ENCODE measurements at regions not wholly inside any gene's neighbourhood (a gene's known extent, or its start where the extent isn't known, plus 50 kb on each side); places are given as distances from the start of the nearest gene placed in this dataset.

GRCh38 chr5:53430618-53431252, 49.7 kb upstream of the FST start:
- TF ChIP-seq, protein P1, sequence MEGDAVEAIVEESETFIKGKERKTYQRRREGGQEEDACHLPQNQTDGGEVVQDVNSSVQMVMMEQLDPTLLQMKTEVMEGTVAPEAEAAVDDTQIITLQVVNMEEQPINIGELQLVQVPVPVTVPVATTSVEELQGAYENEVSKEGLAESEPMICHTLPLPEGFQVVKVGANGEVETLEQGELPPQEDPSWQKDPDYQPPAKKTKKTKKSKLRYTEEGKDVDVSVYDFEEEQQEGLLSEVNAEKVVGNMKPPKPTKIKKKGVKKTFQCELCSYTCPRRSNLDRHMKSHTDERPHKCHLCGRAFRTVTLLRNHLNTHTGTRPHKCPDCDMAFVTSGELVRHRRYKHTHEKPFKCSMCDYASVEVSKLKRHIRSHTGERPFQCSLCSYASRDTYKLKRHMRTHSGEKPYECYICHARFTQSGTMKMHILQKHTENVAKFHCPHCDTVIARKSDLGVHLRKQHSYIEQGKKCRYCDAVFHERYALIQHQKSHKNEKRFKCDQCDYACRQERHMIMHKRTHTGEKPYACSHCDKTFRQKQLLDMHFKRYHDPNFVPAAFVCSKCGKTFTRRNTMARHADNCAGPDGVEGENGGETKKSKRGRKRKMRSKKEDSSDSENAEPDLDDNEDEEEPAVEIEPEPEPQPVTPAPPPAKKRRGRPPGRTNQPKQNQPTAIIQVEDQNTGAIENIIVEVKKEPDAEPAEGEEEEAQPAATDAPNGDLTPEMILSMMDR (conservative IDR thresholded peaks at IDR 0.05; ENCODE audit: low read depth): peak; percentile 79
- DNase-seq (ENCODE audit: low spot score): peak; percentile 73
- ChIA-PET POLR2A (ENCODE audit: low non-redundant PET) (interaction anchor here (0.7 kb wide), 1 partner anchor 13 kb away, joined by 8 read pairs; no protein-coding TSS in a partner anchor), CTCF (interaction anchor here (0.5 to 1.2 kb wide), 17 partner anchors 10 to 733 kb away, joined by 3 to 14 read pairs (median 3); no protein-coding TSS in a partner anchor)
- no peak overlapping the region for H3K27ac ChIP-seq
